ENCODE measurements at regions not wholly inside any gene's neighbourhood (a gene's known extent, or its start where the extent isn't known, plus 50 kb on each side); places are given as distances from the start of the nearest gene placed in this dataset.

DNA sequence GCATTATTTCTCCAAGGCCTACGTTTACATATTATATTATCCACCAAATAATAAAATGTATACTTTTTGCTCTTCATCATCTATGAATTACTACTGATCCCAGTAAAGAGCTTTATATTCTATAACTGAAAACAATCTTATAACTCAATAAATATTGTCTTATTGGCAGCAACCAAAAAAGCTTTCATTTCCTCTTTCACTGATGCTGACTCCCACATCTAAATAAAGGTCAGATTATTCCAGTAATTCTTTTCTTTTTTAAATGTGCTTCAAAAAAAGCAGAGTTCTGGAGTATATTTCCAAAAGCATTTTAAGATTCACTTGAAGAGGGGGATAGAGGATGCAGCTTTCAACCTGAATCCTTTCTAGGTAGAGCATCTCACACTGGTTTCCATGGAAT is 75.3 kb upstream of the NR4A3 start:
- Mint-ChIP-seq H3K36me3 (ENCODE audit: low read depth) (no peaks in the 10 kb centered on the region), H3K27me3 (ENCODE audit: low read depth) (no peaks in the 10 kb centered on the region), H3K9me3 (no peaks in the 10 kb centered on the region), H3K4me3 (no peak overlapping the region), H3K27ac (ENCODE audit: unreplicated experiment) (no peak overlapping the region), H3K4me1 (no peaks in the 10 kb centered on the region)
- TF ChIP-seq, protein P1, sequence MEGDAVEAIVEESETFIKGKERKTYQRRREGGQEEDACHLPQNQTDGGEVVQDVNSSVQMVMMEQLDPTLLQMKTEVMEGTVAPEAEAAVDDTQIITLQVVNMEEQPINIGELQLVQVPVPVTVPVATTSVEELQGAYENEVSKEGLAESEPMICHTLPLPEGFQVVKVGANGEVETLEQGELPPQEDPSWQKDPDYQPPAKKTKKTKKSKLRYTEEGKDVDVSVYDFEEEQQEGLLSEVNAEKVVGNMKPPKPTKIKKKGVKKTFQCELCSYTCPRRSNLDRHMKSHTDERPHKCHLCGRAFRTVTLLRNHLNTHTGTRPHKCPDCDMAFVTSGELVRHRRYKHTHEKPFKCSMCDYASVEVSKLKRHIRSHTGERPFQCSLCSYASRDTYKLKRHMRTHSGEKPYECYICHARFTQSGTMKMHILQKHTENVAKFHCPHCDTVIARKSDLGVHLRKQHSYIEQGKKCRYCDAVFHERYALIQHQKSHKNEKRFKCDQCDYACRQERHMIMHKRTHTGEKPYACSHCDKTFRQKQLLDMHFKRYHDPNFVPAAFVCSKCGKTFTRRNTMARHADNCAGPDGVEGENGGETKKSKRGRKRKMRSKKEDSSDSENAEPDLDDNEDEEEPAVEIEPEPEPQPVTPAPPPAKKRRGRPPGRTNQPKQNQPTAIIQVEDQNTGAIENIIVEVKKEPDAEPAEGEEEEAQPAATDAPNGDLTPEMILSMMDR (conservative IDR thresholded peaks at IDR 0.05) = no peak
- no peak for DNase-seq (ENCODE audit: low read depth, low spot score)

- no peak for DNase-seq (ENCODE audit: low read depth, low spot score)
- Mint-ChIP-seq H3K4me3 (no peak overlapping the region), H3K27me3 (ENCODE audit: low read depth) (no peaks in the 10 kb centered on the region), H3K4me1 (no peaks in the 10 kb centered on the region), H3K9me3 (no peaks in the 10 kb centered on the region), H3K27ac (ENCODE audit: unreplicated experiment) (no peak overlapping the region), H3K36me3 (ENCODE audit: low read depth) (no peaks in the 10 kb centered on the region)
- TF ChIP-seq, protein P1 (conservative IDR thresholded peaks at IDR 0.05) = no peak
Observed at GRCh38 chr9:99748266-99748665, 73.4 kb upstream of the NR4A3 start.

- H3K36me3 Mint-ChIP-seq (ENCODE audit: low read depth) = no peaks in the 10 kb centered on the region
- H3K27ac Mint-ChIP-seq (ENCODE audit: unreplicated experiment) = no peak overlapping the region
- H3K4me1 Mint-ChIP-seq = no peaks in the 10 kb centered on the region
- no peak for DNase-seq (ENCODE audit: low read depth, low spot score)
- H3K4me3 Mint-ChIP-seq = no peak overlapping the region
- TF ChIP-seq, protein P1 (conservative IDR thresholded peaks at IDR 0.05) = no peak
- H3K9me3 Mint-ChIP-seq = no peaks in the 10 kb centered on the region
- no peaks in the 10 kb centered on the region for H3K27me3 Mint-ChIP-seq (ENCODE audit: low read depth)
Observed at GRCh38 chr9:99748676-99749075, 73.0 kb upstream of the NR4A3 start.

- H3K9me3 Mint-ChIP-seq = no peaks in the 10 kb centered on the region
Observed at GRCh38 chr9:99749641-99750040, 72.0 kb upstream of the NR4A3 start.

DNA sequence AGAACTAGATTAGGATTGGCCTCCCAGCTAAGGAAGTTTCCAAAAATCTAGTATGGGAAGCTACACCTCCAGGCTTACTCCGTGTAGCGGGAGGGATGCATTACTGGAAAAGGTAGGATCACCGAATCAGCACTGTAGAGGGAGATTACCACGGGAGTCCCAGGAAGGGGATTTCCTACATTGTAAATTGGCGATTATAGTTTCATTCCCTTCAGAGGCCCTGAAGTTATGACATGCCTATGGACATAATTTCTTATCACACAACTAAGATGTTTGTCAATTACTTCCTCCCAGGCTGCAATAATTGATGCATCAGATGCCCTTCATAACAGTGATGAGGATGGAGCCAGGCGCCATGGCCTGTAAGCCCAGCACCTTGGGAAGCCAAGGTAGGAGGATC is 71.2 kb upstream of the NR4A3 start:
- TF ChIP-seq, protein P1 (conservative IDR thresholded peaks at IDR 0.05) = no peak
- H3K4me1 Mint-ChIP-seq = no peaks in the 10 kb centered on the region
- no peaks in the 10 kb centered on the region for H3K36me3 Mint-ChIP-seq (ENCODE audit: low read depth)
- H3K4me3 Mint-ChIP-seq = no peak overlapping the region
- no peak overlapping the region for H3K27ac Mint-ChIP-seq (ENCODE audit: unreplicated experiment)
- H3K9me3 Mint-ChIP-seq = no peaks in the 10 kb centered on the region
- H3K27me3 Mint-ChIP-seq (ENCODE audit: low read depth) = no peaks in the 10 kb centered on the region
- DNase-seq (ENCODE audit: low read depth, low spot score) = no peak

More at GRCh38 chr9:99749641-99750040, 72.0 kb upstream of the NR4A3 start:
- H3K36me3 Mint-ChIP-seq (ENCODE audit: low read depth) = no peaks in the 10 kb centered on the region
- no peaks in the 10 kb centered on the region for H3K4me1 Mint-ChIP-seq
- DNase-seq (ENCODE audit: low read depth, low spot score) = no peak
- TF ChIP-seq, protein P1 (conservative IDR thresholded peaks at IDR 0.05) = no peak
- H3K27ac Mint-ChIP-seq (ENCODE audit: unreplicated experiment) = no peak overlapping the region
- H3K4me3 Mint-ChIP-seq = no peak overlapping the region
- H3K27me3 Mint-ChIP-seq (ENCODE audit: low read depth) = no peaks in the 10 kb centered on the region

All from neural crest cell (in vitro differentiated cells).